GM12872 (cell line): ENCODE measurements at regions not wholly inside any gene's neighbourhood (a gene's known extent, or its start where the extent isn't known, plus 50 kb on each side); places are given as distances from the start of the nearest gene placed in this dataset.

Experiments used
- CTCF ChIP-seq: IDR thresholded peaks from 3 replicates; pipeline ENCODE4 v1.5.1; 2011; ENCODE audit warnings: low read depth, mild to moderate bottlenecking, low read length, moderate library complexity; ENCODE audit not compliant: insufficient read depth

GRCh38 chr5:38775218-38775840 is 70.5 kb upstream of the OSMR start:
- no peak for TF ChIP-seq CTCF

GRCh38 chr5:38776149-38776896 is 69.5 kb upstream of the OSMR start:
- no peak for TF ChIP-seq CTCF

GRCh38 chr5:38777111-38777510 is 68.7 kb upstream of the OSMR start:
- no peak for TF ChIP-seq CTCF

GRCh38 chr5:38780316-38780715 is 65.5 kb upstream of the OSMR start:
- TF ChIP-seq CTCF, result no peak

GRCh38 chr5:38780945-38781344 is 64.9 kb upstream of the OSMR start:
- no peak for TF ChIP-seq CTCF

GRCh38 chr5:38782180-38782835 is 63.5 kb upstream of the OSMR start:
- no peak for TF ChIP-seq CTCF

GRCh38 chr5:38783011-38783561 is 62.7 kb upstream of the OSMR start:
- TF ChIP-seq CTCF, result no peak
